ENCODE measurements at regions not wholly inside any gene's neighbourhood (a gene's known extent, or its start where the extent isn't known, plus 50 kb on each side); places are given as distances from the start of the nearest gene placed in this dataset.

- no peak for TF ChIP-seq SAP30 (IDR thresholded peaks at IDR 0.05; ENCODE audit: borderline replicate concordance, insufficient read depth, low read depth, low read length, poor library complexity, severe bottlenecking)
- TF ChIP-seq ZNF668 (CRISPR knock-in tag; IDR thresholded peaks at IDR 0.05) = no peak
- TF ChIP-seq ZNF217 (CRISPR knock-in tag; IDR thresholded peaks at IDR 0.05) = no peak
- no peak for TF ChIP-seq MTF1 (CRISPR knock-in tag; IDR thresholded peaks at IDR 0.05; ENCODE audit: borderline replicate concordance)
Observed at GRCh38 chr9:13621872-13622564, 342.5 kb upstream of the MPDZ start (continued).

GRCh38 chr9:13616491-13617035, 337.1 kb upstream of the MPDZ start:
- Histone ChIP-seq H3K4me3 (no peak overlapping the region), H3K4me1 (replicated peaks in 1 of 2; ENCODE audit: control insufficient read depth in 2 of 2, insufficient read depth in 2 of 2, low read length in 2 of 2) (no peaks in the 10 kb centered on the region), H3K4me2 (ENCODE audit: insufficient read depth, low read length) (no peak overlapping the region), H3K36me3 (ENCODE audit: control insufficient read depth, insufficient read depth, low read length) (no peaks in the 10 kb centered on the region), H3K79me2 (ENCODE audit: control insufficient read depth, insufficient read depth, low read length) (no peaks in the 10 kb centered on the region), H3K9ac (ENCODE audit: insufficient read depth in 1 of 2, low read depth in 2 of 2, low read length in 2 of 2) (no peak overlapping the region), H3K9me3 (replicated peaks; ENCODE audit: control insufficient read depth, insufficient read depth, low read depth, low read length) (no peaks in the 10 kb centered on the region), H2AFZ (ENCODE audit: low read depth, low read length) (no peak overlapping the region), H3K9me1 (ENCODE audit: control insufficient read depth, insufficient read depth, low read length) (no peaks in the 10 kb centered on the region), H3K27ac (ENCODE audit: extremely low read depth, low read depth, low read length) (no peak overlapping the region), H3K27me3 (ENCODE audit: control insufficient read depth in 2 of 2, insufficient read depth in 2 of 2, low read length in 2 of 2) (no peaks in the 10 kb centered on the region), H4K20me1 (replicated peaks; ENCODE audit: control insufficient read depth, insufficient read depth, low read length) (no peaks in the 10 kb centered on the region)
- ChIA-PET CTCF (ENCODE audit: low intra/inter-chr PET ratio) (no interaction called here), POLR2A (no interaction called here)
- intact Hi-C loops (cut with micrococcal nuclease) = no loop called here
- ATAC-seq = no peak
- BruUV-seq (replicated peaks) = no TSS peak
- in situ Hi-C loops (cut with MboI) = no loop called here
- no peak for FAIRE-seq
- DNase-seq (ENCODE audit: extremely low read depth in 1 of 4, low spot score in 3 of 4) = no peak
- 0% methylated on average over 2 of the region's 2 CpGs for WGBS (ENCODE audit: insufficient coverage, low coverage, missing lambda C conversion rate)
- no peak for TF ChIP-seq ELF2 (CRISPR knock-in tag; IDR thresholded peaks at IDR 0.05)
- no peak for TF ChIP-seq SMC3 (conservative IDR thresholded peaks at IDR 0.05; ENCODE audit: insufficient read depth, low read depth, low read length)
- TF ChIP-seq ZBTB1 (CRISPR knock-in tag; IDR thresholded peaks at IDR 0.05; ENCODE audit: borderline replicate concordance, low read depth) = no peak
- no peak for TF ChIP-seq ZNF699 (CRISPR knock-in tag; IDR thresholded peaks at IDR 0.05; ENCODE audit: insufficient replicate concordance)
- no peak for TF ChIP-seq ATF7 (IDR thresholded peaks at IDR 0.05)
- no peak for TF ChIP-seq HMG20B (CRISPR knock-in tag; IDR thresholded peaks at IDR 0.05)
- no peak for TF ChIP-seq IRF1 (CRISPR knock-in tag; IDR thresholded peaks at IDR 0.05; ENCODE audit: borderline replicate concordance)
- TF ChIP-seq ZNF354B (CRISPR knock-in tag; IDR thresholded peaks at IDR 0.05) = no peak
- no peak for TF ChIP-seq RBM14 (IDR thresholded peaks at IDR 0.05; ENCODE audit: borderline replicate concordance, insufficient read depth, low read depth, low read length)
- TF ChIP-seq THRB (CRISPR knock-in tag; conservative IDR thresholded peaks at IDR 0.05) = no peak
- no peak for TF ChIP-seq CBX8 (IDR thresholded peaks at IDR 0.05; ENCODE audit: borderline replicate concordance, extremely low read depth, low read depth, low read length, poor library complexity, severe bottlenecking)
- TF ChIP-seq SP1 (CRISPR knock-in tag; IDR thresholded peaks at IDR 0.05) = no peak
- TF ChIP-seq MECOM (CRISPR knock-in tag; IDR thresholded peaks at IDR 0.05) = no peak
- TF ChIP-seq ZNF511 (CRISPR knock-in tag; IDR thresholded peaks at IDR 0.05) = no peak

All from K562 (cell line).